ENCODE measurements at regions not wholly inside any gene's neighbourhood (a gene's known extent, or its start where the extent isn't known, plus 50 kb on each side); places are given as distances from the start of the nearest gene placed in this dataset.

DNA sequence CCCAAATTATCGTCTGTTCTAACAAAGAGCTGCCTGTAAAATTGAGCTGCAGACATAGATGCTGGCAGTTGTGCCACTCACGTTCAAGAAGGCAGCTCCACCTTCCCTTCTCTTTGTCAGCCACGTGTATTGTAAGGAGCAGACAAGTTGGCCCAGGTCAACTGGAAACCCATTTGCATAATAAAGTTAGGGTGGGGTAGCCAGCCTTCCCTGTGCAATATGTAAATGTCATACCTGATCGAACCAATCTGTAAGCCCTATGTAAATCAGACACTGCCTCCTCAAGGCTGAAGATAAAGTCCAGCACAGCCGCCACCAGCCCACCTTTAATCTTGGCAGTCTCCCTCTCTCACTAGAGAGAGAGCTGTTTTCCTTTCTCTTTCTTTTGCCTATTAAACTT lies 117.2 kb downstream of the TMEM144 start:
- no peak for TF ChIP-seq CTCF (IDR thresholded peaks at IDR 0.05; ENCODE audit: borderline replicate concordance, extremely low read depth, low read length, poor library complexity, severe bottlenecking)
- no peak for TF ChIP-seq EZH2 (IDR thresholded peaks at IDR 0.05; ENCODE audit: borderline replicate concordance, low read depth, low read length, severe bottlenecking)

Measured in DND-41 (cell line).